GM10248 (cell line): ENCODE measurements at regions not wholly inside any gene's neighbourhood (a gene's known extent, or its start where the extent isn't known, plus 50 kb on each side); places are given as distances from the start of the nearest gene placed in this dataset.

ENCODE experiments used
- CTCF ChIA-PET: fragments of 300-600 bp; sonication (Branson Sonifier 250); formaldehyde crosslinking; extraction: SDS; loops from one replicate; lab custom pipeline; 2021; ENCODE audit warnings: antibody characterized with exemption; lab: Yijun Ruan, JAX
- POLR2A ChIA-PET: fragments of 350-650 bp; sonication (Branson Sonifier 250); formaldehyde crosslinking; extraction: SDS; loops from one replicate; lab custom pipeline; 2020; ENCODE audit warnings: antibody characterized with exemption; lab: Yijun Ruan, JAX
- DNase-seq: peaks from one replicate; pipeline ENCODE4 v3.0.0; 2012; ENCODE audit errors: extremely low spot score
- CTCF ChIP-seq: IDR thresholded peaks from 2 replicates; pipeline ENCODE4 v1.5.1; 2012; ENCODE audit warnings: mild to moderate bottlenecking, low read depth; ENCODE audit errors: extremely low read depth, missing control alignments, control extremely low read depth

GRCh38 chr12:97276661-97277429, 185.8 kb upstream of the RMST start:
- POLR2A ChIA-PET: no interaction called here
- no peak for TF ChIP-seq CTCF
- no peak for DNase-seq
- CTCF ChIA-PET: no interaction called here

- ChIA-PET POLR2A (no interaction called here), CTCF (interaction anchor here (0.7 to 1.9 kb wide), 7 partner anchors 12 to 661 kb away, joined by 3 to 6 read pairs (median 3); no protein-coding TSS in a partner anchor)
- no peak for DNase-seq
- peak; percentile 7 for TF ChIP-seq CTCF
Observed at GRCh38 chr12:97283297-97283696, 179.3 kb upstream of the RMST start.

- ChIA-PET POLR2A (no interaction called here), CTCF (no interaction called here)
- no peak for DNase-seq
- no peak for TF ChIP-seq CTCF
Observed at GRCh38 chr12:97288531-97288930, 174.1 kb upstream of the RMST start.

- DNase-seq: no peak
- ChIA-PET CTCF (no interaction called here), POLR2A (interaction anchor here (0.6 kb wide), 1 partner anchor 598 kb away, joined by 4 read pairs; no protein-coding TSS in a partner anchor)
- no peak for TF ChIP-seq CTCF
Observed at GRCh38 chr12:97292588-97292987, 170.0 kb upstream of the RMST start.

- TF ChIP-seq CTCF: no peak
- DNase-seq: no peak
- CTCF ChIA-PET: interaction anchor here (0.8 to 1.3 kb wide), 3 partner anchors 12 to 36 kb away, joined by 3 to 4 read pairs (median 3); no protein-coding TSS in a partner anchor
- POLR2A ChIA-PET: no interaction called here
Observed at GRCh38 chr12:97293541-97293940, 169.1 kb upstream of the RMST start.

- TF ChIP-seq CTCF: no peak
- POLR2A ChIA-PET: no interaction called here
- DNase-seq: no peak
- CTCF ChIA-PET: interaction anchor here (2.2 kb wide), 1 partner anchor 9 kb away, joined by 15 read pairs; no protein-coding TSS in a partner anchor
Observed at GRCh38 chr12:97299847-97300246, 162.8 kb upstream of the RMST start.
